DMS 273 (cell line): ENCODE measurements at regions not wholly inside any gene's neighbourhood (a gene's known extent, or its start where the extent isn't known, plus 50 kb on each side); places are given as distances from the start of the nearest gene placed in this dataset.

Experiments used
- DNase-seq: peaks from one replicate; lab custom pipeline; 2025; ENCODE audit not compliant: unreplicated experiment; lab: John Stamatoyannopoulos, UW

- no peak for DNase-seq
These were observed 123.8 kb downstream of the ADRA2A start for GRCh38 chr10:111200505-111201186.

DNA sequence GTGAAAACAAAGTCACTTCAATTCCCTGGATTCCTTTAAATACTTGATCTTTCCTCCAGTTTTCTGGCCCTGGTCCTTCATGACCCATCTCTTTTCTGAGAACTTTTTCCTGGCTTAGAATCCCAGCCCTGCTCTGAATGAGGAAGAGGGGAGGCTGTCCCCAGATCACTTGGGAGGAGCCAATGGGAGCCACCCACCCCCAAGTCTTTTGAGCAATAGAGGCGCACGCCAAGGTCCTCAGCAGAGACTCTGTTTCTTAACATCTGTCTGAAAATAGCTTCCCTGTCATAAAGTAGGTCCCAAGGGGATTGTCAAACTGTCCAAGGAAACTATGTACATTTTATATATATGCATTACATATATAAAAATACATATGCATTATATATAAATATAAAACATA, 126.8 kb downstream of the ADRA2A start:
- peak; percentile 7 for DNase-seq

GRCh38 chr10:111204838-111205237, 128.0 kb downstream of the ADRA2A start:
- peak; percentile 29 for DNase-seq

DNA sequence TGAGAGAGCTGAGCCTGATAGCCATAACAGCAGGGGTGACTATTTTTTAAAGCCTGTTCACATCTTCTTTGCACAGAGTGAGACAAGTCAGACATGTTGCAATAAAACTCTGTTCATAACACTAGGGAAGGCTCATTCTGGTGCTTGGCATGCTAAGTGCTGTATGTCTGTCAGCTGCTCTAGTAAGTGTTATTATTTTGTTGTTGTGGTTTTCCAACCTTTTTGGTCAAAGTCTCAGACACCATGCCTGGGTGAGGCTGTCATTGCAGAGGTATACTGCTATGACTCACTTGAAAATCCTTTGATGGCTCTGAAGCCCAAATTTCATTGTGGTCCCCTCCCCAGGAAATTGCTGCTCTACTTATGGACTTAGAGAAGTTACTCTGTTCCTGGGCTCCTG, 129.7 kb downstream of the ADRA2A start:
- DNase-seq = no peak

- no peak for DNase-seq
These were observed 130.7 kb downstream of the ADRA2A start for GRCh38 chr10:111207500-111207899.

- DNase-seq = no peak
These were observed 132.1 kb downstream of the ADRA2A start for GRCh38 chr10:111208951-111209350.

- peak; percentile 65 for DNase-seq
These were observed 132.9 kb downstream of the ADRA2A start for GRCh38 chr10:111209692-111210091.

GRCh38 chr10:111211241-111211640, 134.4 kb downstream of the ADRA2A start:
- DNase-seq = no peak

- DNase-seq = no peak
These were observed 134.9 kb downstream of the ADRA2A start for GRCh38 chr10:111211706-111212105.

GRCh38 chr10:111221682-111222480, 145.1 kb downstream of the ADRA2A start:
- DNase-seq = no peak

GRCh38 chr10:111222961-111223360, 146.1 kb downstream of the ADRA2A start:
- peak; percentile 12 for DNase-seq

- no peak for DNase-seq
These were observed 154.9 kb downstream of the ADRA2A start for GRCh38 chr10:111231779-111232178.

DNA sequence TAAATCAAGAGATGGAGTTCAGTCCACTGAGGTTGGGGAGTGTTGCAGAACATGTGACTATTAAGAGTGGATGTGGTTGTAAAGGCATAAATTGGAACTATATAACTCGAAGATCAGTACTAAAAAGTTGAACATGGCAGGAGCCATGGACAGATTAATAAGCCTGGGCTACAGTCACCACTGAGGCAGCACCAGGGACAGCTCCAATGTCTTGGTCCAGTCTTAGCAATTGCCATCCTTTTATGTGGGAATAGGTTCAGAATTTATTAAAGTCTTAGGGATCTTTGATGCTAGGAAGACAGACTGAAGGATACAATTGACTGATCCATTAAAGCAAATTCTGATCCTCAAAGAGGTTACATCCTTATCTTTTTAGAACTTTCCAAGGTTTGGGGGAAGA, 156.6 kb downstream of the ADRA2A start:
- no peak for DNase-seq

GRCh38 chr10:111234234-111234913, 157.5 kb downstream of the ADRA2A start:
- no peak for DNase-seq

GRCh38 chr10:111234914-111235302, 158.1 kb downstream of the ADRA2A start:
- DNase-seq = no peak

DNA sequence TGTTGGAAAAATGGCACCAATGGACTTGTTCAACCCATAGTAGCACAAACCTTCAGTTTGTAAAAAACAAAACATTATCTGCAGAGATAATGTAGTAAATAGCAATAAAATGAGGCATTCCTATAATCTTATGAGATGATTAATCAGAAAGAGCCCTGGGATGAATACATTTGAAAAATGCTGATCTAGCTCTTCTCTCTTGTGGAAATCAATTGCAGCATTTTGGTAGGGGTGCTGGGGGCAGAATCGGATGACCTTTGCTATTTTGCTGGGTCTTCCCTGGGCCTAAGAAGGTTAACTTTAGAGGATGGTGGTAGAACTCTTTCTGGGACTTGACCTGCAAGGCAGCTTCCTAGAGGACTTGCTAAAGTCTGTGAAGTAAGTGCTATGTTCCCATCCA, 163.5 kb downstream of the ADRA2A start:
- no peak for DNase-seq

DNA sequence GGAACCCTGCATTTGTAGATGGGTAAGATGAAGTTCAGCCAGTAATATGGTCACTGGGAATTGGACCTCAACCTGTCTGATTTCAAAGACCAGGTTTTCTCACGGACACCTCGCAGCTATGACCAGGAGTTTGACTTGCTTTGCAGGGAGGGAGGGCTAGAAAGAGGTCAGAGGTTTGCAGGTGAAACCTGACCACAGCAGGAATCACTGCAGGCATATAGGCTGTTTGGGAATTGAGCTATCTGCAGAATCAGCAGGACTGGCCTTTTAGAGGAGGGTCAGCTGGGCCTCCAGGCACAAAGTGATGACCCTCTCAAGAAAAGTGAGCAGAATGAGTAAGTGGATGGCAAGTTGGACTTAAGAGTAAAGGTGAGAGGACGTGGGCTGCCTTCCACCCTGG, 166.3 kb downstream of the ADRA2A start:
- DNase-seq = no peak

DNA sequence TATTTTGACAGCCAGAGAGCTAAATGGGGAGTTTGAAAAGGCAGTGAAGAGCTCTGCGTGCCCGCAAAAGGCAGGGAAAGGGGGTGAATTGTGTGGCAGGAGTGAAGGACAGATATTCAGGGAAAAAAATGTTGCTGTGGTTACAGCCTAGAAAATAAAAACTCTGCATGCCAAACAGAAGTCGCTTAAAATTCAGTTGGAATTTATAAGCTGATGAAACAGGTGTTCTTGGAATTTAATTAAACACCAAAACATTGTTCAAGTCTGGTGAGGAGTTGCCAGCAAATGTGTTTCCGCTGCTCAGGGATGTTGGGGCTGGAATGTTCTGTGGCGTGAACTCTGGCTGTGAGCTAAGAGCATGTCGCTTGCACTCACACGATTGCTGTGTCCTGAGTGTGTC, 169.3 kb downstream of the ADRA2A start:
- no peak for DNase-seq

GRCh38 chr10:111246814-111247452, 170.1 kb downstream of the ADRA2A start:
- DNase-seq = no peak

DNA sequence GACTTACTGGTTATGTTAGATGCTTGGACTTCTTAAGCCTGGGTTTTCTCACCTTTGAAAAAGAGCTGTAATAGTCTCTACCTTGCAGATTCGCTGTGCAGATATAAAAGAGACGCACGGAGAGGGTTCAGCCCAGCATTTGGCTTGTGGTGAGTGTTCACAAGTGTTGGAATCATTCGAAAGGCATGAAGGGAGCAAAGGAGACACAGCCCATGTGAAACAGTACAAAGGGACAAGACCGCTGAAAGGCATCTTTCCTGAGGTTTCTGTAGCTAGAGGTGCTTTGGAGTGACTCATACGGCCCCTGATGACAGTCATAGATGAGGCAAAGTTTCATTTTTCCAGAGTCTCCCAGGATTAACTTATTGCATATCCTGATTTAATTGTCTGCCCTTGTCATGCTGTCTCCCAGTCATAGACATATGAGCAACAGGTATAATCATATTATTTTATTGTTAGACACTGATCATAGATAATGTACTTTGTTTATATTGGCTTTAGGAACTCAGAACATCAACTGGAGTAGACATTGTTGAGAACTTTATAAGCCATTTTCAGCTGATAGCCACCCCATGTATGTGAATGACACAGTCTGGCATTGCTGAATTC, 171.1 kb downstream of the ADRA2A start:
- no peak for DNase-seq

GRCh38 chr10:111249925-111250324, 173.1 kb downstream of the ADRA2A start:
- DNase-seq = no peak
